GM12874 (cell line): ENCODE measurements at regions not wholly inside any gene's neighbourhood (a gene's known extent, or its start where the extent isn't known, plus 50 kb on each side); places are given as distances from the start of the nearest gene placed in this dataset.

Experiments
- CTCF ChIP-seq: IDR thresholded peaks from 2 replicates; pipeline ENCODE4 v1.5.1; 2011; ENCODE audit warnings: low read depth, mild to moderate bottlenecking, control low read depth, low read length, moderate library complexity; ENCODE audit not compliant: insufficient read depth

- TF ChIP-seq CTCF: no peak
These were observed 265.7 kb downstream of the MTX2 start for GRCh38 chr2:176534798-176535466.

DNA sequence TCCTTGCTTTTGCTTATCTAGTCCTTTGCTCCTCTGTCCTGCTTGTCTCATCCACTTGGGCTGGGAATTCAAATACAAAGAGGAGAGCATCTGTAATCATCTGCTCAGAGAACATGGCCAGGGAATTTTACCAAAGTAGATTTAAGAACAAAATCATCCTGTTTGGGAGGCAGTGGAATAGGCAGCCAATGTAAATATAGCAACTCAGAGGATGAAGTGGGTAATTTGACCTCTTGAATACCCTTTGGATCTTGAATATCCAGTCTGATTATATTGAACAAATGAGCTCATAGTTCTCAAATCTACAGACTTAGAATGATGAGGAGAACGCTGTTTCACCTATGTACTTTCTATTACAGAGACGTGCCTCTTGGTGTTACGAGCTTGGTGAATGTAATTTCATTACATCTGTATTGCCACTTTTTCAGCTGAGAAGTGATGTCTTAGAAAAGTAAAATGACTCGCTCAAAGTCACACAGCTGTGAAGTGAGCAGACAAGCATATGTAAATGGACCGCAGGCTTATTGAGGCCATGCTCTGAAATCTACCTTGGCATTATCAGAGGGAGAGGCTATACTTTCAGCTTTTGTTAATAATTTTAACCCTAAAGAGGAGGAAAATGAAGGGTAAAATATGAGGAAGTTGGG, 266.3 kb downstream of the MTX2 start:
- TF ChIP-seq CTCF: no peak

DNA sequence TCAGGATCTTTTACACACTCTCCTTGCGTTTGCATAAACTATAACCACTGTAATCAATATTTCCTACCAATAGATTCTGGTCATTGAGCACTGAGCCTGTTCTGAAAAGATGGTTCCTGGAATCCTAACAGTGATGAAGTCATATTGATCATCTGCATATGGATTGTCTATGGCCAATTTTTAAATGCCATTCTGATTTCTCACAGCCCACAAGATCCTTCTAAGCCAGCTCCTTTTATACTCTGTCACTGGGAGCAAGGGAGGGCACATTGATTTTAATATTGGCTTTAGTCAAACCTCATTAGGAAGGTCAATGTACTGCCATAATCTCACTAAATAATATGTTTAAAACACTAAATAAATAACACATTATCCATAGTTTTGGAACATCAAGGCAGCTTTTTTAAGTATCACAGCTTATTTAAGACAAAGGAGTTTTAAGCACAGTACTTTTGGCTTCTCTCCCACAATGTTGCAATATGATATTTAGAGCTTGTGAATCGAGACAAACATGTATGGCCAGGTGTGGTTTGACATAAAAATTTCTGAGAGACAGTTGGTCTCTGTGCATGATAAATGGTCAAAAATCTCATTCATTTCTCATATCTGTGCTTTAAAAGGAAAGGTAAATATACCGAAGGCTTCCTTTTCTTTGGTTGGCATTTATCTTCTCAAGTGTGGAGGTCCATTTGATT, 267.3 kb downstream of the MTX2 start:
- TF ChIP-seq CTCF: no peak

DNA sequence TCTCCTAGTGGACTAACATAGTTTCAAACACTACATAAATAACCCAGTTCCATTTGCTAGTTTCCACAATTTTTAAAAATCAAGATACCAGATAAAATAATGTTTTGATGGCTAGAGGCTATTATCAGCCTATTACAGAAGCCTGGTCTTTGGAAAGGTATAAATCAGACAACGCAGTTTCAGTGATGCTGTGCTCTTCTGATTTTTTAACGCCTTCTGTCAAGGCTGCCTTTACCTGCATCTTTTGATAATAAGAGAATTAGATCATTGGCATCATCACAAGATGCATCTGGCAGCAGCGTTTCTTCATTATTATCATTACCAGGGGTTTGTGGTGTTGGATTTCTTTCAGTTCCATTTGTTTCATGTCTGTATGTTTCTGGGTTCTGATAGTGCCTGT, 268.7 kb downstream of the MTX2 start:
- TF ChIP-seq CTCF: no peak

- no peak for TF ChIP-seq CTCF
These were observed 271.8 kb downstream of the MTX2 start for GRCh38 chr2:176540995-176541394.

DNA sequence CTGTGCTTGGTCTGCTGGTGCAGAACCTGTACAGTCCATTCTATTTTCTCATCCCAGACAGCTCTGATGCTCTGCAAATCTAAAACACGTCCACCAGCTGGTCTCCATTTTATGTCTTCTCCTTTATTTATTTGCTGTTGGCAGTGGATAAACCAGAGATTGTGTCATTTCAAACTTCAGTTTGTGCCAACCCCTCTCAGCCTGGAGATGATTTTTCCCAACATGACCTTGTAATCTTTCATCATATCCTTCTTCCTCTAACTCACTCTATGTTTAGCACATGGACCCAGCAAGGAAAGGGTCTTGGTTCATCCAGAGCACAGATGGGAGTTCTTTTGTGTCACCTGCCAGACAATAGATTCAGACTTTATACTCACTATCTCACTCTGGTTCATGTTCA, 273.2 kb downstream of the MTX2 start:
- no peak for TF ChIP-seq CTCF

- no peak for TF ChIP-seq CTCF
These were observed 275.3 kb downstream of the MTX2 start for GRCh38 chr2:176544557-176544956.
